ENCODE measurements at regions not wholly inside any gene's neighbourhood (a gene's known extent, or its start where the extent isn't known, plus 50 kb on each side); places are given as distances from the start of the nearest gene placed in this dataset.

- TF ChIP-seq CTCF (IDR thresholded peaks at IDR 0.05) (no peak), POLR2AphosphoS5 (IDR thresholded peaks at IDR 0.05) (no peak), EP300 (IDR thresholded peaks at IDR 0.05) (no peak)
Measured at GRCh38 chr6:144488590-144488989, 203.5 kb downstream of the UTRN start.

Measured in upper lobe of left lung (tissue), 4 donors.